Tibial artery (tissue), 4 donors: ENCODE measurements at regions not wholly inside any gene's neighbourhood (a gene's known extent, or its start where the extent isn't known, plus 50 kb on each side); places are given as distances from the start of the nearest gene placed in this dataset.

Experiments used
- DNase-seq, 2 donors: peaks; one replicate each; pipeline ENCODE4 v3.0.0-alpha.2; 2019
- H3K27ac ChIP-seq, 2 donors: fragments of 200-600 bp; sonication (generic) in 1 of 2; 1 replicate in 1 of 2; 2 replicates in 1 of 2; pipeline ENCODE4 v1.5.1; 2018 to 2019; ENCODE audit warnings: mild to moderate bottlenecking in 1 of 2
- H3K27me3 ChIP-seq, 2 donors: fragments of 200-600 bp; sonication (generic) in 1 of 2; one replicate each; pipeline versions ENCODE4 v1.5.1 to v1.6.0; 2016 to 2019
- H3K36me3 ChIP-seq, 3 donors: fragments of 200-600 bp; sonication (generic) in 2 of 3; one replicate each; pipeline ENCODE4 v1.5.1; 2016 to 2019; ENCODE audit warnings: mild to moderate bottlenecking in 2 of 3
- H3K4me1 ChIP-seq, 4 donors: fragments of 200-600 bp; sonication (generic) in 2 of 4; 1 replicate in 3 of 4; 2 replicates in 1 of 4; pipeline ENCODE4 v1.5.1; 2016 to 2019
- H3K4me3 ChIP-seq, 2 donors: fragments of 200-600 bp; sonication (generic) in 1 of 2; 1 replicate in 1 of 2; 2 replicates in 1 of 2; pipeline ENCODE4 v1.5.1; 2018 to 2019; ENCODE audit warnings: mild to moderate bottlenecking in 2 of 2
- H3K9me3 ChIP-seq, 3 donors: fragments of 200-600 bp; sonication (generic) in 1 of 3; one replicate each; pipeline ENCODE4 v1.5.1; 2016 to 2019
- CTCF ChIP-seq, 2 experiments: fragments of 200-600 bp in 1 of 2; fragments of 450-650 bp in 1 of 2; IDR thresholded peaks; one replicate each; pipeline ENCODE4 v1.5.1; 2017 to 2019; ENCODE audit warnings: antibody characterized with exemption in 2 of 2, mild to moderate bottlenecking in 1 of 2, moderate library complexity in 1 of 2
- intact Hi-C: fragments of 100-400 bp; cut with DNase I; formaldehyde crosslinking; loops from one replicate; pipeline ENCODE4 v1.15.0; 2023; ENCODE audit warnings: low total_unique reads

DNA sequence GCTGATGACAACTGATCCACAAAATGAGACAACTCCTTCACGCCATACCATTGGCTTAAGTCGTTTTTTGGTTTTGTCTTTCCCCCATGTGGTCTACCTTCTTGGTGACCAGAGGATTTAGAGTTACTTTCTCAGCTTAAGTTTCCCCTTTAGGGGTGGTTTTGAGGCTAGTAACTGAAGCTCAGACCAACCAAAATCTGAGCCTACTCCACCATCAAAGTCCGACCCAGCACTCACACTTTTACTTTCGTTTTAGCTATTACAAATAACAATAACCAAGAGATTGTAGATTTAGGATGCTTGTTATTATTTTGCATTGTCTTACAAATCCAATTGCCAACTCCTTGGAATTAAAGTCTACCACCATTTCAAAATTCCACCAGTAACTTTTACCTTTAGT is 130.6 kb upstream of the MDM1 start:
- Histone ChIP-seq H3K27ac (no peak overlapping the region), H3K9me3 (no peaks in the 10 kb centered on the region), H3K4me3 (no peak overlapping the region), H3K27me3 (no peaks in the 10 kb centered on the region), H3K4me1 (peaks cover 0 to 2% (median under 1%) of the 10 kb centered on the region in 4 donors), H3K36me3 (no peaks in the 10 kb centered on the region)
- intact Hi-C loops, result no loop called here
- TF ChIP-seq CTCF (IDR thresholded peaks at IDR 0.05), result no peak
- no peak for DNase-seq

GRCh38 chr12:68465227-68465626 is 133.1 kb upstream of the MDM1 start:
- no peak for TF ChIP-seq CTCF (IDR thresholded peaks at IDR 0.05)
- H3K9me3 ChIP-seq, result no peaks in the 10 kb centered on the region
- intact Hi-C loops, result no loop called here
- H3K4me1 ChIP-seq, result peaks cover 0 to 15% (median 6%) of the 10 kb centered on the region in 4 donors
- no peaks in the 10 kb centered on the region for H3K27me3 ChIP-seq
- H3K4me3 ChIP-seq, result no peak overlapping the region
- no peak overlapping the region for H3K27ac ChIP-seq
- DNase-seq, result no peak
- H3K36me3 ChIP-seq, result no peaks in the 10 kb centered on the region

DNA sequence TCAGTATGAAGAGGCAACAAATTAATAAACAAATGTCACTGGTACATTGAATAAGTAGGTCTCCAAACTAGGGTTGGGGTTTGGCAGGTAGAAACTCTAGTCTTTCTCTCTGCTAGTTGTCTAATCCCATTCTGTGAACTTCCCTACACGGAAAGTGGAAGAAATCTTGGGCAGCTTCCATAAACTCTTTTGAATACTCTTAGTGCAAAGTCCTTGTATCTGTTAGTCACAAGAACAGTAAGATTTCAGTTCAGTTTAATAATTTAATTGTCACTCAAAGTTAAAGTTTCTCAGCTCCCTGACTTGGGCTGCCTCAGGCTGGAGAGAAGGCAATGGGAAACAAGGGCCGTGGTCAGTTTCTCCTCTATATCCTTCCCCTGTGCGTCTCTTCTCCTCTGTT is 135.4 kb upstream of the MDM1 start:
- H3K27ac ChIP-seq, result no peak overlapping the region
- intact Hi-C loops, result no loop called here

DNA sequence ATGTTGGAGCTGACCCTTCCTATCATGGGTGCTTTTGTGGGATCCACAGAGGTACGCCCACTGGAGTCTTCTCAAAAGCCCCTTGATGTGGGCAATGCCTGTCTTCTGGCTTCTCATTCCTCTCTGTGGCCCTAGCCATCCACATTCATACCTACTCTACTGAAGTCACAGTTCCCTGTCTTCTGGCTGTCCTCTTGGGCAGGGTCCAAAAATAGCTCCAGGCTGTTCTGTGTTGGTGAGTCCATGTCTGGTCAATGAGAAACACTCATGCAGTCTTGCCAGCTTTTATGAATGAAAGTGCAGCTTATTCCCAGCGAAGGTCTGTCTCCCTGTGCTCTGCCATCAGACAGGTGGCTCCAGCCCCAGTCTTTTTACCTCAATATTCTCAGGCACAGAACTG is 135.9 kb upstream of the MDM1 start:
- no peak for DNase-seq
- Histone ChIP-seq H3K9me3 (no peaks in the 10 kb centered on the region), H3K4me3 (no peak overlapping the region), H3K27me3 (no peaks in the 10 kb centered on the region), H3K4me1 (peaks cover 0 to 15% (median 6%) of the 10 kb centered on the region in 4 donors), H3K27ac (no peak overlapping the region), H3K36me3 (no peaks in the 10 kb centered on the region)
- TF ChIP-seq CTCF (IDR thresholded peaks at IDR 0.05), result no peak
- intact Hi-C loops, result loop anchor here (2.0 kb wide), 1 partner anchor 37 kb away; no protein-coding TSS in a partner anchor

More for the DNA sequence above, 135.4 kb upstream of the MDM1 start:
- H3K9me3 ChIP-seq, result no peaks in the 10 kb centered on the region
- H3K36me3 ChIP-seq, result no peaks in the 10 kb centered on the region
- H3K4me1 ChIP-seq, result peaks cover 0 to 15% (median 6%) of the 10 kb centered on the region in 4 donors
- H3K4me3 ChIP-seq, result no peak overlapping the region
- TF ChIP-seq CTCF (IDR thresholded peaks at IDR 0.05), result no peak
- no peak for DNase-seq
- H3K27me3 ChIP-seq, result no peaks in the 10 kb centered on the region

DNA sequence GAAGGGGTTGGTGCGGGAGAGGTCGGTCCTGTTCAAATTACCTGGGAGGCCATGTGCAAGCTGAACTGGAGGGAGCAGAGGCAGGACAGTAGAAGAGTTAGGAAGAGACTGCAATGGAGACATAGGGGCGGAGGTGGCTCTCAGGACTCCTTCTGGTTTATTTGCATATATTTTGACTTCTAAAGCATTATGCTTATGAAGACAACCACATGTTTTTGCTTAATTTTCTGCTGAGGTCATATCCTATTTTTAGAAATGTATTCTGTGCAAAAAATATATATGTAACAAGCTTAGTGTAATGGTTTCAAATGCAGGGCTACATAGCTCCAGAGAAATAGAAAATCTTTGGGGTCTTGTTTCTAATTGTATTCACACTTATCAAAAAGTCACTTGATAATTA is 137.0 kb upstream of the MDM1 start:
- no peak for DNase-seq
- Histone ChIP-seq H3K9me3 (no peaks in the 10 kb centered on the region), H3K4me3 (no peak overlapping the region), H3K27me3 (no peaks in the 10 kb centered on the region), H3K4me1 (peaks cover 0 to 15% (median 6%) of the 10 kb centered on the region in 4 donors), H3K27ac (no peak overlapping the region), H3K36me3 (no peaks in the 10 kb centered on the region)
- intact Hi-C loops, result loop anchor here (2.0 kb wide), 1 partner anchor 36 kb away; no protein-coding TSS in a partner anchor
- TF ChIP-seq CTCF (IDR thresholded peaks at IDR 0.05), result no peak
